Eye (tissue), 1 donor: ENCODE measurements at regions not wholly inside any gene's neighbourhood (a gene's known extent, or its start where the extent isn't known, plus 50 kb on each side); places are given as distances from the start of the nearest gene placed in this dataset.
"Not testable (repeated sequence)": the region's sequence is repeated elsewhere in the genome, so short reads cannot be mapped to it uniquely, and the experiment has no call there.

ENCODE experiments used
- DNase-seq: peaks from one replicate; pipeline ENCODE4 v3.0.0-alpha.2; 2015

- DNase-seq = no peak
These were observed 540.9 kb downstream of the TRIML1 start for GRCh38 chr4:188680004-188680666.

DNA sequence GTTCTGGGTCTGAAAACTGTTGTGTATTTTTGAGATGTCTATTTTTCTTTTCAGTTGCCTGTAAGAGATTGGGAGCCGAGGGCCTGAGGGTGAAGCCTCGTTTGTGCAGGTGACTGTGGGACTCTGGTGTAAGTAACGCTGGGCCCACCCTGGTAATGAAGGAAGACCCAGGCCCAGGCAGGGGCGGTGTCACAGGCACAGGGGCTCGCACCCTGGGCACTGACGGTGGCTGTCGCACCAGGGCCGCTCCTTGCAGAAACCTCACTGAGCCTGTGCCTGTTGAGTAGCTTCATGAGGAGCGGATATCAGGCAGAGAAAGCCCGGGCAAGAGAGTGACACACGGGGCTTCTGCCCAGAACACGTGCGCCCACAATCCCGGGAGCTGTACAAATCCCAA is 541.4 kb downstream of the TRIML1 start:
- DNase-seq = no peak

GRCh38 chr4:188682321-188682720 is 543.1 kb downstream of the TRIML1 start:
- DNase-seq = no peak

DNA sequence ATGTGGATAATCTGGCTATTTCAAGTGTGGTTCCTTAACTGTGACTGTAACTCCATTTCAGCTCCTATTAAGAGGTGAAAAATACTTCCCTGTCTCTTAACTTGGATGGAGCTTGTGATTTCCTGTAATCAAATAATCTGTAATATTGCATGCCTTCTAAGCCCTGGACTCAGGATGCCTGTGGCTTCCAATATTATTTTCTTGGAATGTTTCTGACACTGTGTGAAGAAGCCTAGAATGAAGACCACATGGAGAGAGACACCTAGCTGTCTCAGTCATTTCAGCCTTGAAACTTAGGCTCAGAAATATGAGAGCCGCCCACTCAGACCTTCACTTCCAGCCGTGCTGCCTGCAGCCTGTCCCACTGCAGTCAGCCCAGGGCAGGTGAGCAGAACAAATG is 544.3 kb downstream of the TRIML1 start:
- no peak for DNase-seq

- DNase-seq = no peak
These were observed 549.7 kb downstream of the TRIML1 start for GRCh38 chr4:188688956-188689355.

- DNase-seq = no peak
These were observed 552.6 kb downstream of the TRIML1 start for GRCh38 chr4:188691811-188692210.

DNA sequence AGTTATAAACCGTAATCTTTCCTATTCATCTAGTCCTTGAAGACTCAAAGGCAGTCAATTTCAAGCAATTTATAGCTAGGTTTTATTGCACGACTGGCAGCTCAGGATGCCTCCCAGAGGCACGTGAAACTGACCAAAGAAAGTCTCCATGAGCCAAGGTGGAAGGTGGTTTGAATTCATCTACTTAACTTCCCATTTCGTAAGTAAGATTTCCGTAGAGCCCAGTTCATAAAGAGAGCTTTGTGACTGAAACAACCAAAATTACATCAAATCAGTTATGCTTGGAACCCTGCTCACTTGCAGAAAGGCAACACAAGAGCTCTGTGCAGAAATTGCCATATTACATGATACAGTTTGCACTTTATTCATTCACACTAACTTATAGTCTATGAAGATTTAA is 556.0 kb downstream of the TRIML1 start:
- DNase-seq = no peak

DNA sequence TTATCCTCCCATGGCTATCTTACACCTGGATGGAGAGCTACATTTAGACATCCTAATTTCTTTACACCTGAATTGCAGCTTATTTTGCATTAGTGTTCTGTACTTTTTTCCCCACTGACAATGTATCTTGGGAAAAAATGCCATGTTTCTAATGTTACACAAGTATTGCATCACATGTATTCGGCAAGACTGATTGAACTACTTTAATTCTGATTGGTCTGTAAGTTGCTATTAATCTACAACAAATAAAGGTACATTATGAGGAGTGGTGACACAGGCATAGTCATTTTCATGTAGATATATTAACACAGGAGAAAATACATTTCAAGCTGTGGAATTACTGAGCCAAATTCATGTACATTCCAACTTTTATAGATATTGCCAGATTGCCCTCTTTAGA is 558.0 kb downstream of the TRIML1 start:
- DNase-seq = no peak

DNA sequence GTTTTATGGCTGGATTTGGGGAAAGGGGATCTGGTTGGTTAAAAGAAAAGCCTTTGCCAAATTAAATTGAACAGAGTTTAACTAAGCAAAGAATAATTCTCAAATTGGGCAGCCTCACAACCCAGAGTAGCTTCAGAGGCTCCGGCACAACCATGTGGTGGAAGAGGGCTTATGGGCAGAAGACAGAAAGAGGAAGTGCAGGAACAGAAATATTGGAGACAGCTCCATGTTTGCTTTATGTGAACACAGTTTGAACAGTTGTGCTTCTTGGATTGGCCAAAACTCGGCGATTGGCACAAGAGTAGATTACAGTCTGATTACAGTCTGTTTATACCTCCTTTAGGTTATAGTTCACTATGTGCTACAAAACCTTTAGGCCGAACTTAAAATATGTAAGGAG is 562.7 kb downstream of the TRIML1 start:
- no peak for DNase-seq

GRCh38 chr4:188704288-188704687 is 565.0 kb downstream of the TRIML1 start:
- no peak for DNase-seq

DNA sequence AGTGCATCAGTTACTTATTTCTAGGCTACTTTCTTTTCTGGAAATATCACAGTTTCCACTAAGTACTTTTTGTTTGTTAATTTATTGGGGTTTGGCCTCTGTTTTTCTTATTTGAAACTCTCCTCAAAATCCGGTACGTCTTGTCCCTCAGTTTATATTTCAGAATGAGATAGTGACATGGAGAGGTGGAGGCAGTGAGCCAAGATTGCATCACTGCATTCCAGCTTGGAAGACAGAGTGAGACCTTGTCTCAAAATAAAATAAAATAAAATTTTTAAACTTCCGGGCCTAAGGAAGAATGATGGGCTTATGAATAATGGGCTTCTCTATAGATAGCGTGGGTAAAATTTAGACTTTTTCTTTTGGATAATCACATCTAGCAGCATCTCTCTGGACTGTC is 567.8 kb downstream of the TRIML1 start:
- DNase-seq = no peak

DNA sequence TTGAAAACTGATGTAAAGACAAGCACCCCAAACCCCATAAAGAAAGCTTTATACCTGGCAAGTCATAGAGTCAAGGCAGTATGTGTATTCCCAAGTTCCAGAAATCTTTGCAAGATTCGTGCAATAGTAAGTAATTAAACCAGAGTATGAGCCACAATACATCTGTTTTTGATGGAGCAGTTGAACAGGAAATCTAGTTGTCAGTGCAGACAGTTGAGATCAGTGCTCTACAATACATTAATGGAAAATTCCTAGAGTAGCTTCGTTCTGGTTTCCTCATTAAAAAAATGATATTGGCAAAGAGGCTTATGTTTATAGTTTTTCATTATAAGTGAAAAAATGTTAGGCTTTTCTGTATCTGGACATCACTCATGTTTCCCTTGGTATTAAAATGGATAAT is 575.3 kb downstream of the TRIML1 start:
- no peak for DNase-seq

DNA sequence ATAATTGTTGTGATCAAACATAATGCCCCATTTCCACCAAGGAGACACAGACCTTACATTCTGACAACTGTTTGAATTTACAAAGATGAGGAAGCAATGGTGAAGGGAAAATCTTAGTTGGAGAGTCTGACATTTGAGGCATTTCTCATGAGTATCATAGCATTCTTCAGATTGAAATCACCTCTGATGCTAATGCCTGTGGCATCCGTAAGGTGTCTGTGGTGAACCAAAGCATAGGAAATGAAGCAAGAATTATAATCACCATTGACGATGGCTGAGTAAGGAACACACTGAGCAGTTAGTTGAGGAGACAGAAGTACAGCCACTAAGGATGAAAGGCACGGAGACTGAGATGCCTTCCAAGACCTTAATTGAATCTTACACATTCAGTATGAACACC is 575.7 kb downstream of the TRIML1 start:
- DNase-seq = peak; percentile 10

GRCh38 chr4:188717661-188718060 is 578.4 kb downstream of the TRIML1 start:
- no peak for DNase-seq

GRCh38 chr4:188719794-188720193 is 580.6 kb downstream of the TRIML1 start:
- DNase-seq = no peak

- peak; percentile 33 for DNase-seq
These were observed 583.7 kb downstream of the TRIML1 start for GRCh38 chr4:188722911-188723310.

GRCh38 chr4:188727746-188728145 is 588.5 kb downstream of the TRIML1 start:
- DNase-seq = no peak

DNA sequence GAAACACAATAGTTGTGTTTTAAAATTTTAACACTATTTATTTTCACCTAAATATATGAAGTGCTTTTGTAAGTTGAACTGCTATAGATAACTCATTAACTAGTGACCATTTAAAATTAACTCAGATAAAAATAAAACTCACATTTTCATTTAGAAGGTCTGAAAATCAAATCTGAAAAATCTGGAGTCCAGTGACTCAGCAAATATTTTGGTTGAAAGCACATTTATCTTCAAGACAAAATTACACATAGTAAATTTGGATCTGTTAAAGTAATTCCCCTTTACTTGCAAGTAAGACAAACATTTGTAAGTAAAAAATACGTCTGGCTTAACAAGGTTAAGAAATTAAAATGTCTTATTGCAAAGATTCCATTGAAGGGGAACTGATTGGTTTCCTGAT is 589.1 kb downstream of the TRIML1 start:
- DNase-seq = no peak

DNA sequence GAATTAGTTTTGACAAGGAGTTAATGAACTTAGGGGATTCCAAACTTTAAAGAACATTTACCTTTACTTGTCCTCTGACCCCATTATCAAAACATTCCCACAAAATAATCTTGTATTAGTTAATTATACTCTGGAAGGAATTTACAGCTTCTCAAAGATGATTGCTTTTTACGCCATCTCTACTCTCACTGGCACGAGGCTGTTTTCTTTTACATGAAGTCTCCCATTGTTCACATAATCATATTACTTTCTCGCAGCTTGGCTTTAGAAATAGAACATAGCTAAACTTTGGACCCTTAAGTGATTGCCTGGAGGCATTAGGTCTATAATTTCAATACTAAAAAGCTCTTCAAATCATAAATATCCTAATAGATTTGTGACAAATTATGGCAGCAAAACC is 592.9 kb downstream of the TRIML1 start:
- DNase-seq = no peak

GRCh38 chr4:188735082-188735481 is 595.8 kb downstream of the TRIML1 start:
- no peak for DNase-seq

DNA sequence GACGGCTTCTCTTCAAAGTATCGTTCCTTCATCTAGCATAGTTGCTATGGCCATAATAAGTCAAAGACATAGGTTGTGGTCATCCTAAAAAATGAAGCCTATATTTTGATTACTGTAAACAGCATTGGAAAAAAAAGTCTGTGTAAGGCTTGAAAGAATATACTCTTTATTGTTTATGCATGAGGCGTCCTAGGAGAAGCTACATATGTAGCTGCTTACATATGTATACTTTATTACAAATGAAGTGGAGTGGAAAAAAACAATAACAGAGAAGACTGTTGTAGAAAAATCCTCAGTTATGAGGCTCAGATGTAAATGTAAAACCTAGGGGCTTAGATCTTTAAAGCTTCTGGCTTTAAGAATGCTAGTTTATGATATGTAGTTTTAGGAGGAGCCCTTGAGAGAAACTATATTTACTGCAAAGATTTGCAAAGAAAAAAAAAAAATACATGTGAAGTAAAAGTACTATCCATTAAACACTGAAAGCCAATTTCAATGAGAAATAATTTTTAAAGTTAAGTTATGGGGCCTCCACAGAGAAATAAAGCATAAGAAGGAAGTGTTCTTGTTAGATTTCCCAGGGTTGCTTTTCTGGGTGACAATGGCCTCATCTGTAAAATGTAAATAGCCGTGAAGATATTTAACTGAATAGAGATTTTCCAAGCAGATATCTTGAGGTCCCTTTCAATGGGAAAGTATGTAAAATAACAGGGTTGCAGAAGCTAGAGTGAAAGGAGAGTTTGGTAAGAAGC is 598.2 kb downstream of the TRIML1 start:
- DNase-seq = no peak

DNA sequence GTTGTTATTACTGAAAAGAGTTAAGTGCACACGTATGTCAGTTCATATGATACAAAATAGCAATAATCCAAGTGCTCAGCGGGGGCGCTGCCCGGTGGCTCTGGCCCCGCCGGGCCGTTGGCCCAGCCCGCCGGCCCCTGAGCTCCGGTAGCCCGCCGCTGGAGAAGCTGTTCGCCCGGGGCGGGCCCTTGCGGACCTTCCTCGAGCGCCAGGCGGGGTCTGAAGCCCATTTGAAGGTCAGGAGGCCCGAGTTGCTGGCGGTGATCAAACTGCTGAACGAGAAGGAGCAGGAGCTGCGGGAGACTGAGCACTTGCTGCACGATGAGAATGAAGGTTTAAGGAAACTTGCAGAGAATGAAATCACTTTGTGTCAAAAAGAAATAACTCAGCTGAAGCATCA is 599.0 kb downstream of the TRIML1 start:
- DNase-seq = not testable (repeated sequence)

DNA sequence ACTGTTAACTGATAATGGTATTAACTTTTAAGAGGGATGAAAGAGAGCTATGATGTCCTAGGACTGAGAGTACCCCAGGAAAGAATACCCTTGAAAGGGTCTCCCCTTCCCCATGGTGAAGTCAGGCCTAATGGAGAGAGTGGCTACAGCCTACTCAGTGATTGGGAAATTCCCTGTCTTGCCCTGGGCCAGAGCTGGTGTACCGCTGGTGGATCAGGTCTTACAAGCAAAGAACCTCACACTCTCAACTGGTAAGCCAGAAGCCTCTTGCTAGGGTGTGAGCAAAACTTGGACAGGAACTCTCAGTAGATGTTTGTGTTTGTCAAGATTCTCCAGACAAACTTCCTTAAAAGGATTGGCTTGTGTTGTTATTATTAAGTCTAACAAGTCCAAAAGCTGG is 600.9 kb downstream of the TRIML1 start:
- DNase-seq = not testable (repeated sequence)

GRCh38 chr4:188740791-188741190 is 601.5 kb downstream of the TRIML1 start:
- not testable (repeated sequence) for DNase-seq
